ENCODE measurements at regions not wholly inside any gene's neighbourhood (a gene's known extent, or its start where the extent isn't known, plus 50 kb on each side); places are given as distances from the start of the nearest gene placed in this dataset.

DNA sequence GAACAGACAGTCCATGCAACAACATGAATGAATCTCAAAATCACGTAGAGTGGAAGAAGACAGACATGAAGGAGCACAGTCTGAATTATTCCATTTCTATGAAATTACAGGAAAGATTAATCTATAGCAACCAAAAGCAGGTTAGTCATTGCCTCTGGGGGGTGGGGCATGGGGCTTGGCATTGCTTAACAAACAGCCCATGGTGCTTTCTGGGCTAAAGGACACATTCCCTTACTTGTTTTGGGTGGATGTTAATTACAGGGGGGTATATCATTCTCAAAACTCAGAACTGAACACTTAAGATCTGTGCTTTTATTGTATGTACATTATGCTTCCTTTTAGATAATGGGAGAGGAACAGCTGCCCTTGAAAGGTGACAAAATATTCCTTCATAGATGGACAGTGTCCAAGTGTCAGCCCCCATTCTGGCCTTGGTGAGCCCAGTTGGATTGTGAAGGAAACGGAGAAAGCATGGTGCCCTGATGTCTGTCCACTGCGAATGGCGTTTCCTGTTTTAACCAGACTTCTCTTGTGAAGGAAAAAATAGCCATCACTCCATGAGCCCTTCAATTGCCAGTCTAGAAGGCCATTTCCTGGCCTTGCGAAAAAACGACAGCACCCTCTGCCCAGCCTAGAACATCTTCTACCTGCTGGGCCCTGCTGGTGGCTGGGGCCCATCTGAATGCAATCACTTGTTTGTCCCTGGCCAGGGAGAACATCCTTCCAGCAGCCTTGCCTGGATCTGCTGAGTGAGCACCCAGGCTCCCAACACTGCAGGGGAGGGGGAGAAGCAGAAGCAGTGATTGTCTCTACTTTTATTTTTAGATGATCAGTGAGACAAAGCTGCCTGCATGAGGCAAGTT is 179.7 kb downstream of the BCAS1 start:
- TF ChIP-seq, protein P1, sequence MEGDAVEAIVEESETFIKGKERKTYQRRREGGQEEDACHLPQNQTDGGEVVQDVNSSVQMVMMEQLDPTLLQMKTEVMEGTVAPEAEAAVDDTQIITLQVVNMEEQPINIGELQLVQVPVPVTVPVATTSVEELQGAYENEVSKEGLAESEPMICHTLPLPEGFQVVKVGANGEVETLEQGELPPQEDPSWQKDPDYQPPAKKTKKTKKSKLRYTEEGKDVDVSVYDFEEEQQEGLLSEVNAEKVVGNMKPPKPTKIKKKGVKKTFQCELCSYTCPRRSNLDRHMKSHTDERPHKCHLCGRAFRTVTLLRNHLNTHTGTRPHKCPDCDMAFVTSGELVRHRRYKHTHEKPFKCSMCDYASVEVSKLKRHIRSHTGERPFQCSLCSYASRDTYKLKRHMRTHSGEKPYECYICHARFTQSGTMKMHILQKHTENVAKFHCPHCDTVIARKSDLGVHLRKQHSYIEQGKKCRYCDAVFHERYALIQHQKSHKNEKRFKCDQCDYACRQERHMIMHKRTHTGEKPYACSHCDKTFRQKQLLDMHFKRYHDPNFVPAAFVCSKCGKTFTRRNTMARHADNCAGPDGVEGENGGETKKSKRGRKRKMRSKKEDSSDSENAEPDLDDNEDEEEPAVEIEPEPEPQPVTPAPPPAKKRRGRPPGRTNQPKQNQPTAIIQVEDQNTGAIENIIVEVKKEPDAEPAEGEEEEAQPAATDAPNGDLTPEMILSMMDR (conservative IDR thresholded peaks at IDR 0.05) = no peak
- TF ChIP-seq EZH2 (IDR thresholded peaks at IDR 0.05; ENCODE audit: low read depth) = no peak
